HEK293T (cell line): ENCODE measurements at regions not wholly inside any gene's neighbourhood (a gene's known extent, or its start where the extent isn't known, plus 50 kb on each side); places are given as distances from the start of the nearest gene placed in this dataset.

ENCODE experiments used
- FOXA1 ChIP-seq: fragments of 450-650 bp; IDR thresholded peaks from 2 replicates; pipeline ENCODE4 v1.6.1; 2016; ENCODE audit warnings: mild to moderate bottlenecking
- FOXM1 ChIP-seq: fragments of 450-650 bp; IDR thresholded peaks from 2 replicates; pipeline ENCODE4 v1.6.1; 2017; ENCODE audit warnings: mild to moderate bottlenecking, borderline replicate concordance
- SUZ12 ChIP-seq: fragments of 450-650 bp; IDR thresholded peaks from 2 replicates; pipeline ENCODE4 v1.6.1; 2016; ENCODE audit warnings: mild to moderate bottlenecking
- ZNF384 ChIP-seq: fragments of 450-650 bp; IDR thresholded peaks from 2 replicates; pipeline ENCODE4 v1.6.1; 2016

- TF ChIP-seq SUZ12 (no peak), FOXM1 (no peak), FOXA1 (no peak), ZNF384 (no peak)
Observed at GRCh38 chr18:28626756-28627155, 449.8 kb upstream of the CDH2 start.
